ENCODE measurements at regions not wholly inside any gene's neighbourhood (a gene's known extent, or its start where the extent isn't known, plus 50 kb on each side); places are given as distances from the start of the nearest gene placed in this dataset.

DNA sequence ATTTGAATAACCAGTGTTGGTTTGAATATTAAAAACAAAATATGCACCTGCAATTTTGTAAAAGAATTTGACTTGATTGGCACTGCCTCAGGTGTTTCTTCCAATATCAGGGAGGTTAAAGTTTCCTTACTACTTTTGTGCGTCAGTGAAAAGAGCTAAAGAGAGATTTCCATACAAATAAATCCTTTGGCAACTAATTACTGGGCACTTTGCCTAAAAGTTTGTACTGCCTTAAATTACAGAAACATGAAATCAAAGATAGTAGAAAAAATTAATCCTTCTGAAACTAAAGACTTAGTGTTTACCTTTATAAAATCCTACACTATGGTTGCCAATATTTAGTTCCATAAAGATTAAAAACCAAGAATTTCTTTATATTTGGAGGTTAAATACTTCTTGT is 72.5 kb downstream of the DNAJB9 start:
- no peaks in the 10 kb centered on the region for H3K9me3 ChIP-seq (ENCODE audit: low read depth)
- TF ChIP-seq, protein P1, sequence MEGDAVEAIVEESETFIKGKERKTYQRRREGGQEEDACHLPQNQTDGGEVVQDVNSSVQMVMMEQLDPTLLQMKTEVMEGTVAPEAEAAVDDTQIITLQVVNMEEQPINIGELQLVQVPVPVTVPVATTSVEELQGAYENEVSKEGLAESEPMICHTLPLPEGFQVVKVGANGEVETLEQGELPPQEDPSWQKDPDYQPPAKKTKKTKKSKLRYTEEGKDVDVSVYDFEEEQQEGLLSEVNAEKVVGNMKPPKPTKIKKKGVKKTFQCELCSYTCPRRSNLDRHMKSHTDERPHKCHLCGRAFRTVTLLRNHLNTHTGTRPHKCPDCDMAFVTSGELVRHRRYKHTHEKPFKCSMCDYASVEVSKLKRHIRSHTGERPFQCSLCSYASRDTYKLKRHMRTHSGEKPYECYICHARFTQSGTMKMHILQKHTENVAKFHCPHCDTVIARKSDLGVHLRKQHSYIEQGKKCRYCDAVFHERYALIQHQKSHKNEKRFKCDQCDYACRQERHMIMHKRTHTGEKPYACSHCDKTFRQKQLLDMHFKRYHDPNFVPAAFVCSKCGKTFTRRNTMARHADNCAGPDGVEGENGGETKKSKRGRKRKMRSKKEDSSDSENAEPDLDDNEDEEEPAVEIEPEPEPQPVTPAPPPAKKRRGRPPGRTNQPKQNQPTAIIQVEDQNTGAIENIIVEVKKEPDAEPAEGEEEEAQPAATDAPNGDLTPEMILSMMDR (IDR thresholded peaks at IDR 0.05): no peak
- TF ChIP-seq EZH2phosphoT487 (IDR thresholded peaks at IDR 0.05): no peak
- TF ChIP-seq EZH2 (IDR thresholded peaks at IDR 0.05): no peak
- no peaks in the 10 kb centered on the region for H3K9me3 Mint-ChIP-seq
- DNase-seq (ENCODE audit: low spot score): no peak
- no peaks in the 10 kb centered on the region for H3F3A ChIP-seq (ENCODE audit: low read depth)
- H4K20me1 ChIP-seq (ENCODE audit: low read depth): no peaks in the 10 kb centered on the region
- H3K27ac Mint-ChIP-seq: no peak overlapping the region
- no peak overlapping the region for H3K27ac ChIP-seq
- no peaks in the 10 kb centered on the region for H3K27me3 Mint-ChIP-seq (ENCODE audit: insufficient read depth, low read depth)
- no peaks in the 10 kb centered on the region for H3K36me3 ChIP-seq
- H3K4me3 ChIP-seq: no peak overlapping the region
- H3K9ac ChIP-seq: no peak overlapping the region
- H3K4me1 Mint-ChIP-seq: no peaks in the 10 kb centered on the region
- no peak overlapping the region for H2AFZ ChIP-seq (replicated peaks)
- no peaks in the 10 kb centered on the region for H3K4me1 ChIP-seq
- H3K4me3 Mint-ChIP-seq: no peak overlapping the region
- H3K79me2 ChIP-seq (ENCODE audit: low read depth): no peaks in the 10 kb centered on the region
- H3K4me2 ChIP-seq: no peak overlapping the region
- H3K27me3 ChIP-seq: no peaks in the 10 kb centered on the region
- H3K36me3 Mint-ChIP-seq: no peaks in the 10 kb centered on the region

DNA sequence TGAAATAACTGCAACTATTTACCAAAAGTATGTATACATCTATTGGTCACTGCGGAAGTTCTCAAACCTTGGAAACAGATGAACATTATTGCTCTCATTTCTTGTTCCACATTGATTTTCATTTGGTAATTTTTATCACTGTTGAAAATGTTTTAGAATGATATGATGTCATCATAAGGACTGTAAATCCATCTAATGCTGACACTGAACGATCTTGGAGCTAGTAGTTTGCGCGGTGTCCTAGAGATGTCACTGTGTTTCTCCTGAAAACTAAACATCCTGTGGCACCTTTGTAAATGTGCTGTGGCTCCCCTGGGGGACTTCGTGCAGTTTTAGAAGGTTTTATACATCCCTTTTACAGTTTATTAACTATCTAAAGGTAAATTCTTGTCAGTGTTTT is 73.5 kb downstream of the DNAJB9 start:
- no peak overlapping the region for H3K4me3 Mint-ChIP-seq
- no peaks in the 10 kb centered on the region for H3K36me3 Mint-ChIP-seq
- H3K27ac Mint-ChIP-seq: no peak overlapping the region
- no peaks in the 10 kb centered on the region for H3K27me3 Mint-ChIP-seq (ENCODE audit: insufficient read depth, low read depth)
- H4K20me1 ChIP-seq (ENCODE audit: low read depth): no peaks in the 10 kb centered on the region
- no peak overlapping the region for H3K4me2 ChIP-seq
- no peak overlapping the region for H3K27ac ChIP-seq
- no peaks in the 10 kb centered on the region for H3K79me2 ChIP-seq (ENCODE audit: low read depth)
- H3K9ac ChIP-seq: no peak overlapping the region
- H3F3A ChIP-seq (ENCODE audit: low read depth): no peaks in the 10 kb centered on the region
- H3K36me3 ChIP-seq: no peaks in the 10 kb centered on the region
- H3K9me3 ChIP-seq (ENCODE audit: low read depth): no peaks in the 10 kb centered on the region
- no peaks in the 10 kb centered on the region for H3K4me1 Mint-ChIP-seq
- no peaks in the 10 kb centered on the region for H3K27me3 ChIP-seq
- DNase-seq (ENCODE audit: low spot score): no peak
- H3K4me3 ChIP-seq: no peak overlapping the region
- TF ChIP-seq EZH2phosphoT487 (IDR thresholded peaks at IDR 0.05): no peak
- TF ChIP-seq, protein P1 (IDR thresholded peaks at IDR 0.05): peak; percentile 10
- no peaks in the 10 kb centered on the region for H3K9me3 Mint-ChIP-seq
- H2AFZ ChIP-seq (replicated peaks): no peak overlapping the region
- H3K4me1 ChIP-seq: no peaks in the 10 kb centered on the region

DNA sequence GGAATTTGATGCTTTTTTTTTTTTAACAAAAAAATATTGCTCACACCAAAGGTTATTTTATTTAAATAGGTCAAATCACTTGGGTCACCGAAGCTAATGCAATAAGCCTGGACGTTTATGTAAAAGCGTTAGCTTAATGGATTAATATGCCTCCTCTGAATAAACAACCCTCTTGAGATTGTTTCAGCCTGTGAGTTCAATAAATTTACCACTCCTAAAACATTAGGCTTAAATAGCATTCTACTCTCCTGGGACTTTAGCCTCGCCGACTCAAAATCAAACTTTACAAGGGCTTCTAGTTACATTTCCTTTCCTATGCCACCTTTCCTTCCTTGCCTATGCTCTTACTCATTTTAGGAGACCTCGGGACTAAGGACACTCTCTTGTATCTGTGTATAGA is 79.3 kb downstream of the DNAJB9 start:
- Mint-ChIP-seq H3K4me1 (no peaks in the 10 kb centered on the region), H3K36me3 (no peaks in the 10 kb centered on the region), H3K27me3 (ENCODE audit: insufficient read depth, low read depth) (no peaks in the 10 kb centered on the region), H3K27ac (no peak overlapping the region), H3K4me3 (no peak overlapping the region), H3K9me3 (no peaks in the 10 kb centered on the region)
- Histone ChIP-seq H3K79me2 (ENCODE audit: low read depth) (no peaks in the 10 kb centered on the region), H3K4me2 (no peak overlapping the region), H3K9me3 (ENCODE audit: low read depth) (no peaks in the 10 kb centered on the region), H3K9ac (no peak overlapping the region), H3K4me1 (no peaks in the 10 kb centered on the region), H3K4me3 (no peak overlapping the region), H3F3A (ENCODE audit: low read depth) (no peaks in the 10 kb centered on the region), H3K27ac (no peak overlapping the region), H3K27me3 (no peaks in the 10 kb centered on the region), H4K20me1 (ENCODE audit: low read depth) (no peaks in the 10 kb centered on the region), H3K36me3 (no peaks in the 10 kb centered on the region), H2AFZ (replicated peaks) (peak overlapping the region; percentile 66)
- no peak for DNase-seq (ENCODE audit: low spot score)
- TF ChIP-seq EZH2phosphoT487 (IDR thresholded peaks at IDR 0.05) (no peak), EZH2 (IDR thresholded peaks at IDR 0.05) (no peak)
- TF ChIP-seq, protein P1 (IDR thresholded peaks at IDR 0.05): no peak

DNA sequence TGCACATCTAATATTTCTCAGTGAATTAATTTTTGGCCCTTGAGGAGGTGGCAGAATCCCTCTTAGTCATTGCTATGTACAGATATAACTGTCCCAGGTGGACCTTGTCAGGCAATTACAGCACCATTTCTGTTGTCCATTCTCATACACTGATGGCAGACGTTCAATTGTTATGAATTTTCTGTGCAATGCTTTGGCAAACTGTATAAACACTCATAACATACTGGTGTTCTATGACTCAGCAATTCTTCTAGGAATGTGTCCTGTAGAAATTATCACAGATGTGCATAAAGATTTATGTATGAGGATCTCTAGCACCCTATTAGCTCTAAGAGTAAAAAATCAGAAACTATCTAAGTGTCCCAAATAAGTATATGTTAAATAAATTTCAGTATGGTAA is 80.8 kb downstream of the DNAJB9 start:
- Mint-ChIP-seq H3K9me3 (no peaks in the 10 kb centered on the region), H3K27me3 (ENCODE audit: insufficient read depth, low read depth) (no peaks in the 10 kb centered on the region), H3K4me3 (no peak overlapping the region), H3K36me3 (no peaks in the 10 kb centered on the region), H3K27ac (no peak overlapping the region), H3K4me1 (no peaks in the 10 kb centered on the region)
- Histone ChIP-seq H3K9me3 (ENCODE audit: low read depth) (no peaks in the 10 kb centered on the region), H4K20me1 (ENCODE audit: low read depth) (no peaks in the 10 kb centered on the region), H3K4me2 (no peak overlapping the region), H3K27ac (no peak overlapping the region), H3K4me3 (no peak overlapping the region), H3K9ac (no peak overlapping the region), H3K36me3 (no peaks in the 10 kb centered on the region), H3K27me3 (no peaks in the 10 kb centered on the region), H3K79me2 (ENCODE audit: low read depth) (no peaks in the 10 kb centered on the region), H2AFZ (replicated peaks) (no peak overlapping the region), H3K4me1 (no peaks in the 10 kb centered on the region), H3F3A (ENCODE audit: low read depth) (no peaks in the 10 kb centered on the region)
- TF ChIP-seq EZH2phosphoT487 (IDR thresholded peaks at IDR 0.05): no peak
- TF ChIP-seq, protein P1 (IDR thresholded peaks at IDR 0.05): no peak
- TF ChIP-seq EZH2 (IDR thresholded peaks at IDR 0.05): no peak
- DNase-seq (ENCODE audit: low spot score): no peak

All from neural progenitor cell (in vitro differentiated cells).